H1 (cell line): ENCODE measurements at regions not wholly inside any gene's neighbourhood (a gene's known extent, or its start where the extent isn't known, plus 50 kb on each side); places are given as distances from the start of the nearest gene placed in this dataset.

Experiments used
- CTCF ChIA-PET: fragments of 300-600 bp; sonication (Branson Sonifier 250); formaldehyde crosslinking; loops from one replicate; lab custom pipeline; 2021; ENCODE audit not compliant: partially characterized antibody; lab: Charles Lee
- POLR2A ChIA-PET: fragments of 300-600 bp; sonication (Branson Sonifier 250); formaldehyde crosslinking; loops from one replicate; lab custom pipeline; 2021; ENCODE audit warnings: inconsistent platforms; ENCODE audit not compliant: partially characterized antibody; lab: Charles Lee
- DNase-seq, 2 experiments: peaks; one replicate each; pipeline versions ENCODE4 v3.0.0 to v3.0.0-alpha.2; 2010 to 2022; ENCODE audit warnings: low spot score in 2 of 2, low read depth in 1 of 2, mixed read lengths in 1 of 2
- FAIRE-seq: peaks from 2 replicates; lab custom pipeline; 2011; peaks lifted over from hg19 to GRCh38; lab: Jason Lieb, UNC
- H2AFZ ChIP-seq: 2 replicates; pipeline ENCODE4 v1.8.1; 2012; ENCODE audit warnings: low read length, inconsistent platforms
- H2AK5ac ChIP-seq: 2 replicates; pipeline ENCODE4 v1.6.1; 2013; ENCODE audit warnings: low read depth, low read length
- H2BK120ac ChIP-seq: replicated peaks from 2 replicates; pipeline ENCODE3; 2013; ENCODE audit warnings: low read depth, low read length, inconsistent platforms
- H2BK12ac ChIP-seq: 2 replicates; pipeline ENCODE4 v1.6.1; 2013; ENCODE audit warnings: low read depth, low read length
- H2BK15ac ChIP-seq: 2 replicates; pipeline ENCODE4 v1.6.1; 2013; ENCODE audit warnings: low read length
- H2BK20ac ChIP-seq: 2 replicates; pipeline ENCODE4 v1.6.1; 2013; ENCODE audit warnings: low read length
- H2BK5ac ChIP-seq: 2 replicates; pipeline ENCODE4 v1.6.1; 2013; ENCODE audit warnings: low read depth, low read length
- H3K14ac ChIP-seq: 2 replicates; pipeline ENCODE4 v1.6.1; 2013; ENCODE audit warnings: inconsistent platforms; ENCODE audit not compliant: insufficient read length
- H3K18ac ChIP-seq: 2 replicates; pipeline ENCODE4 v1.6.1; 2013; ENCODE audit warnings: low read length; ENCODE audit errors: extremely low read depth
- H3K23ac ChIP-seq: 2 replicates; pipeline ENCODE4 v1.6.1; 2013; ENCODE audit warnings: inconsistent platforms; ENCODE audit not compliant: insufficient read length
- H3K23me2 ChIP-seq: 2 replicates; pipeline ENCODE4 v1.6.1; 2013; ENCODE audit warnings: low read depth, low read length
- H3K27ac ChIP-seq: 2 replicates; pipeline ENCODE4 v1.6.1; 2011; ENCODE audit warnings: low read depth, low read length, inconsistent platforms
- H3K27me3 ChIP-seq, 4 experiments: replicated peaks in 1 of 4; 1 replicate in 1 of 4; 2 replicates in 3 of 4; pipeline versions ENCODE4 v1.6.1 to v1.8.1; 2011 to 2013; ENCODE audit warnings: low read length in 3 of 4, mild to moderate bottlenecking in 3 of 4, inconsistent platforms in 2 of 4, mixed read lengths in 2 of 4, moderate library complexity in 1 of 4; ENCODE audit not compliant: control insufficient read depth in 3 of 4, insufficient read depth in 3 of 4; ENCODE audit errors: extremely low read depth in 1 of 4
- H3K36me3 ChIP-seq, 4 experiments: 2 replicates each; pipeline versions ENCODE4 v1.6.1 to v1.8.1; 2011 to 2013; ENCODE audit warnings: mild to moderate bottlenecking in 4 of 4, low read length in 3 of 4, moderate library complexity in 2 of 4, control low read depth in 1 of 4, inconsistent platforms in 1 of 4; ENCODE audit not compliant: insufficient read depth in 4 of 4, control insufficient read depth in 2 of 4
- H3K4ac ChIP-seq: replicated peaks from 2 replicates; pipeline ENCODE3; 2013; ENCODE audit warnings: low read length, low read depth, mixed read lengths, inconsistent platforms; ENCODE audit not compliant: insufficient read length
- H3K4me1 ChIP-seq, 4 experiments: replicated peaks in 1 of 4; 1 replicate in 1 of 4; 2 replicates in 3 of 4; pipeline versions ENCODE4 v1.6.1 to v1.8.1; 2011 to 2013; ENCODE audit warnings: low read length in 3 of 4, inconsistent platforms in 2 of 4, mixed read lengths in 1 of 4; ENCODE audit not compliant: insufficient read depth in 4 of 4, control insufficient read depth in 3 of 4
- H3K4me2 ChIP-seq, 2 experiments: 2 replicates each; pipeline versions ENCODE4 v1.6.1 to v1.8.1; 2011 to 2013; ENCODE audit warnings: low read depth in 2 of 2, low read length in 2 of 2, control low read depth in 1 of 2, inconsistent platforms in 1 of 2, mild to moderate bottlenecking in 1 of 2; ENCODE audit not compliant: insufficient read depth in 1 of 2
- H3K4me3 ChIP-seq, 4 experiments: fragments of 200-600, 300-600 bp in 1 of 4; sonication (generic), shearing (Covaris generic), sonication (Bioruptor Twin) in 1 of 4; 2 replicates each; pipeline versions ENCODE4 v1.5.1 to v1.8.1; 2011 to 2016; ENCODE audit warnings: low read length in 4 of 4, low read depth in 3 of 4, control low read depth in 2 of 4, inconsistent platforms in 2 of 4, mild to moderate bottlenecking in 2 of 4, mixed read lengths in 1 of 4, moderate library complexity in 1 of 4; ENCODE audit not compliant: insufficient read depth in 2 of 4; ENCODE audit errors: extremely low read depth in 1 of 4
- H3K56ac ChIP-seq: replicated peaks from 2 replicates; pipeline ENCODE3; 2013; ENCODE audit warnings: low read depth, mild to moderate bottlenecking, mixed read lengths, low read length, inconsistent platforms; ENCODE audit not compliant: insufficient read length
- H3K79me1 ChIP-seq: 2 replicates; pipeline ENCODE4 v1.6.1; 2013; ENCODE audit warnings: low read depth, low read length, control low read depth
- H3K79me2 ChIP-seq, 2 experiments: 2 replicates each; pipeline versions ENCODE4 v1.6.1 to v1.8.1; 2012 to 2013; ENCODE audit warnings: low read length in 2 of 2, mild to moderate bottlenecking in 2 of 2, inconsistent platforms in 1 of 2; ENCODE audit not compliant: insufficient read depth in 2 of 2, control insufficient read depth in 1 of 2
- H3K9ac ChIP-seq, 4 experiments: replicated peaks in 1 of 4; 1 replicate in 1 of 4; 2 replicates in 3 of 4; pipeline versions ENCODE4 v1.6.1 to v1.8.1; 2011 to 2013; ENCODE audit warnings: low read depth in 3 of 4, low read length in 3 of 4, control low read depth in 2 of 4, mild to moderate bottlenecking in 2 of 4, moderate library complexity in 2 of 4, inconsistent platforms in 1 of 4; ENCODE audit errors: extremely low read depth in 1 of 4
- H3K9me3 ChIP-seq, 2 experiments: 2 replicates each; pipeline versions ENCODE4 v1.6.1 to v1.8.1; 2012 to 2013; ENCODE audit warnings: mild to moderate bottlenecking in 2 of 2, moderate library complexity in 2 of 2, control low read depth in 1 of 2, inconsistent platforms in 1 of 2, low read depth in 1 of 2, low read length in 1 of 2, mixed read lengths in 1 of 2; ENCODE audit not compliant: insufficient read depth in 2 of 2
- H4K20me1 ChIP-seq, 2 experiments: replicated peaks in 1 of 2; 2 replicates each; pipeline versions ENCODE3 to v1.8.1; 2011 to 2013; ENCODE audit warnings: inconsistent platforms in 2 of 2, low read length in 2 of 2, mild to moderate bottlenecking in 1 of 2; ENCODE audit not compliant: insufficient read depth in 2 of 2, control insufficient read depth in 1 of 2
- H4K5ac ChIP-seq: 2 replicates; pipeline ENCODE4 v1.6.1; 2013; ENCODE audit warnings: low read length, low read depth, mixed read lengths, inconsistent platforms; ENCODE audit not compliant: insufficient read length
- H4K8ac ChIP-seq: 2 replicates; pipeline ENCODE4 v1.8.0; 2013; ENCODE audit warnings: mild to moderate bottlenecking, moderate library complexity, low read length, inconsistent platforms; ENCODE audit not compliant: insufficient read depth; ENCODE audit errors: extremely low read depth
- H4K91ac ChIP-seq: replicated peaks from 2 replicates; pipeline ENCODE3; 2013; ENCODE audit warnings: low read length, mixed read lengths, inconsistent platforms; ENCODE audit not compliant: insufficient read length
- BRCA1 ChIP-seq: IDR thresholded peaks from 2 replicates; pipeline ENCODE4 v1.6.1; 2012; ENCODE audit warnings: low read depth, low read length, improper control_type of control experiment
- WGBS, 2 experiments: shearing (Covaris generic) in 1 of 2; methylation state at CpG; one replicate each; pipeline versions ENCODE4 v1.1.6 to v1.1.7; 2013 to 2015; ENCODE audit warnings: low lambda C conversion rate in 2 of 2, mixed read lengths in 2 of 2, inconsistent platforms in 1 of 2, low coverage in 1 of 2, missing lambda C conversion rate in 1 of 2; ENCODE audit not compliant: insufficient replicate concordance in 2 of 2, insufficient coverage in 1 of 2, insufficient read length in 1 of 2; ENCODE audit errors: extremely low coverage in 1 of 2, missing lambda C conversion rate in 1 of 2; 5-methylcytosine and 5-hydroxymethylcytosine counted together
- TF ChIP-seq, protein P1 (sequence below), 3 experiments: IDR thresholded peaks; 1 replicate in 2 of 3; 2 replicates in 1 of 3; pipeline versions ENCODE4 v1.5.1 to v1.6.1; 2011; ENCODE audit warnings: low read length in 3 of 3, mild to moderate bottlenecking in 3 of 3, inconsistent platforms in 2 of 3, low read depth in 1 of 3, moderate library complexity in 1 of 3; ENCODE audit not compliant: insufficient read depth in 1 of 3; ENCODE audit errors: control extremely low read depth in 1 of 3

DNA sequence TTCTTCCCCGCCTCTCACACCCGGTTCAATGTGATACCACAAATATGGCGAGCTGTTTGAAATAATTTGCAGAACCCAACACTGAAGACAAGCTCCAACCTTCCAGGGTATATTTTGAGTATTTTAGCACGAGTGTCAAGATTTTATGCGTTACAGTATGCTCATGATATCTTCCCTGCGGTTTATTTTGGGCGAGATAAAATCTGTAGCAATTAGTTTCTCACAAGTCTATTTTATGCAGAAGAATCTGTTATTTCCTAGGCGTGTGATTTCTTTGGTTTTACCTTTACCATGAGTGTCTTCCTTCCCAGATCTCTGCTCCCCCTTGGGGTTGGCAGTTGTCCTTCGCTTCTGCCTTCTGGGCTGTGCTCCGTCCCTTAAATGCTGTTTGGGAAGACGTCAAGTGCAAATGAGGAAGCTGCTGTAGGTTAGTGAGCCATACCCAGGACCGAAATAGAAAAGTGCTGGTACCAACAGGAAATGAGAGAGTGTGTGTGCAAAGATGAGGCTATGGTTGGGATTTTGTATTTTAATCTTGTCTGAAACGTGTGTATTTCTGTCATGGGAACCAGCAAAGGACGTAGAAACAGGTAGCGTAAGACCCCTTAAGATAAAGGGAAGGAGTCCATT, 299.8 kb downstream of the KLF6 start:
- no peaks in the 10 kb centered on the region; a peak in 1 of 8 replicates for H3K36me3 ChIP-seq
- H4K20me1 ChIP-seq, result no peaks in the 10 kb centered on the region
- H3K4ac ChIP-seq, result no peak overlapping the region
- H2BK20ac ChIP-seq, result no peak overlapping the region
- CTCF ChIA-PET, result interaction anchor here (0.6 to 2.3 kb wide), 4 partner anchors 12 to 288 kb away, joined by 3 to 8 read pairs (median 4); no protein-coding TSS in a partner anchor
- 96% methylated on average over 15 of the region's 15 CpGs; no CpG with 5 or more reads in 1 of the 2 experiments for WGBS, 2 experiments
- no peak overlapping the region for H3K4me2 ChIP-seq
- no peak overlapping the region for H4K91ac ChIP-seq
- H3K9ac ChIP-seq, result no peak overlapping the region
- no peak overlapping the region for H4K8ac ChIP-seq
- H3K27ac ChIP-seq, result no peak overlapping the region
- no peak overlapping the region for H3K4me3 ChIP-seq
- no peak overlapping the region for H4K5ac ChIP-seq
- no peak for DNase-seq
- no peaks in the 10 kb centered on the region for H3K27me3 ChIP-seq
- H3K4me1 ChIP-seq, result peaks cover 0 to 2% (median 2%) of the 10 kb centered on the region in 4 experiments; a peak in 2 of 7 replicates
- H3K9me3 ChIP-seq, result no peaks in the 10 kb centered on the region; a peak in 1 of 4 replicates
- H3K23me2 ChIP-seq, result no peaks in the 10 kb centered on the region
- H3K79me2 ChIP-seq, result no peaks in the 10 kb centered on the region
- no peak overlapping the region for H2BK12ac ChIP-seq
- no peak overlapping the region for H3K18ac ChIP-seq
- H3K23ac ChIP-seq, result no peak overlapping the region
- H3K14ac ChIP-seq, result no peak overlapping the region
- no peak overlapping the region for H2BK5ac ChIP-seq
- POLR2A ChIA-PET, result no interaction called here
- H3K79me1 ChIP-seq, result no peaks in the 10 kb centered on the region
- H2AFZ ChIP-seq, result peak overlapping the region; percentile 35; the same call in 1 of the 2 replicates
- no peak for TF ChIP-seq BRCA1
- TF ChIP-seq, protein P1, sequence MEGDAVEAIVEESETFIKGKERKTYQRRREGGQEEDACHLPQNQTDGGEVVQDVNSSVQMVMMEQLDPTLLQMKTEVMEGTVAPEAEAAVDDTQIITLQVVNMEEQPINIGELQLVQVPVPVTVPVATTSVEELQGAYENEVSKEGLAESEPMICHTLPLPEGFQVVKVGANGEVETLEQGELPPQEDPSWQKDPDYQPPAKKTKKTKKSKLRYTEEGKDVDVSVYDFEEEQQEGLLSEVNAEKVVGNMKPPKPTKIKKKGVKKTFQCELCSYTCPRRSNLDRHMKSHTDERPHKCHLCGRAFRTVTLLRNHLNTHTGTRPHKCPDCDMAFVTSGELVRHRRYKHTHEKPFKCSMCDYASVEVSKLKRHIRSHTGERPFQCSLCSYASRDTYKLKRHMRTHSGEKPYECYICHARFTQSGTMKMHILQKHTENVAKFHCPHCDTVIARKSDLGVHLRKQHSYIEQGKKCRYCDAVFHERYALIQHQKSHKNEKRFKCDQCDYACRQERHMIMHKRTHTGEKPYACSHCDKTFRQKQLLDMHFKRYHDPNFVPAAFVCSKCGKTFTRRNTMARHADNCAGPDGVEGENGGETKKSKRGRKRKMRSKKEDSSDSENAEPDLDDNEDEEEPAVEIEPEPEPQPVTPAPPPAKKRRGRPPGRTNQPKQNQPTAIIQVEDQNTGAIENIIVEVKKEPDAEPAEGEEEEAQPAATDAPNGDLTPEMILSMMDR (IDR thresholded peaks at IDR 0.05; ENCODE audit: control extremely low read depth in 1 of 3, insufficient read depth in 1 of 3, low read depth in 1 of 3, low read length in 3 of 3), result peak in 1 of 3 experiments; percentile 4; a peak in 1 of 4 replicates
- no peak overlapping the region for H2BK120ac ChIP-seq
- no peak for FAIRE-seq
- no peak overlapping the region for H3K56ac ChIP-seq
- H2BK15ac ChIP-seq, result no peak overlapping the region
- no peak overlapping the region for H2AK5ac ChIP-seq
